ENCODE measurements at regions not wholly inside any gene's neighbourhood (a gene's known extent, or its start where the extent isn't known, plus 50 kb on each side); places are given as distances from the start of the nearest gene placed in this dataset.

DNA sequence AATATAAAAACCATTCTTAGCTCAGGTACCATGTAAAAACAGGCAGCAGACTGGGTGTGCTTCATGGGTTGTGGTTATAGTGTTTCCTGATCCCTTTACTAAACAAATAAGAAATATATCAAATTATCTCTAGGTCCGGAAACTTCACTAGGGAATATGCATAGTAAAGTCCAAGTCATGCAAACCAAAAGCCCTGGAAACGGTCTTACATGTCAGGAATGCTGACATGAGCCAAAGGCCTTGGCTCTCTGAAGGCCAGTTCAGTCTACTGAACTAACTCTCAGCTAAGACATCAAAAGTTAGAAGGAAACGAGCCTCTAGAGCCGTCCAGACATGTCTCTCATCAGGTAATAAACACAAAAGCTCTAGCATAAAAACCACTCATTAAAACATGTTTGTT is 778.9 kb upstream of the ZNF608 start:
- TF ChIP-seq TCF7 (IDR thresholded peaks at IDR 0.05; ENCODE audit: borderline replicate concordance) (no peak), STAT3 (IDR thresholded peaks at IDR 0.05; ENCODE audit: low read depth, low read length) (no peak), NR2C2 (IDR thresholded peaks at IDR 0.05; ENCODE audit: borderline replicate concordance, control insufficient read depth, insufficient read length, low read depth) (no peak), NFIC (IDR thresholded peaks at IDR 0.05; ENCODE audit: low read depth, low read length) (no peak), CHD2 (IDR thresholded peaks at IDR 0.05; ENCODE audit: borderline replicate concordance, low read depth, low read length) (no peak), KAT2A (conservative IDR thresholded peaks at IDR 0.05; ENCODE audit: control insufficient read depth, low read depth, low read length) (no peak), SIX5 (IDR thresholded peaks at IDR 0.05; ENCODE audit: low read depth, low read length, severe bottlenecking) (no peak)
- TF ChIP-seq, protein P1, sequence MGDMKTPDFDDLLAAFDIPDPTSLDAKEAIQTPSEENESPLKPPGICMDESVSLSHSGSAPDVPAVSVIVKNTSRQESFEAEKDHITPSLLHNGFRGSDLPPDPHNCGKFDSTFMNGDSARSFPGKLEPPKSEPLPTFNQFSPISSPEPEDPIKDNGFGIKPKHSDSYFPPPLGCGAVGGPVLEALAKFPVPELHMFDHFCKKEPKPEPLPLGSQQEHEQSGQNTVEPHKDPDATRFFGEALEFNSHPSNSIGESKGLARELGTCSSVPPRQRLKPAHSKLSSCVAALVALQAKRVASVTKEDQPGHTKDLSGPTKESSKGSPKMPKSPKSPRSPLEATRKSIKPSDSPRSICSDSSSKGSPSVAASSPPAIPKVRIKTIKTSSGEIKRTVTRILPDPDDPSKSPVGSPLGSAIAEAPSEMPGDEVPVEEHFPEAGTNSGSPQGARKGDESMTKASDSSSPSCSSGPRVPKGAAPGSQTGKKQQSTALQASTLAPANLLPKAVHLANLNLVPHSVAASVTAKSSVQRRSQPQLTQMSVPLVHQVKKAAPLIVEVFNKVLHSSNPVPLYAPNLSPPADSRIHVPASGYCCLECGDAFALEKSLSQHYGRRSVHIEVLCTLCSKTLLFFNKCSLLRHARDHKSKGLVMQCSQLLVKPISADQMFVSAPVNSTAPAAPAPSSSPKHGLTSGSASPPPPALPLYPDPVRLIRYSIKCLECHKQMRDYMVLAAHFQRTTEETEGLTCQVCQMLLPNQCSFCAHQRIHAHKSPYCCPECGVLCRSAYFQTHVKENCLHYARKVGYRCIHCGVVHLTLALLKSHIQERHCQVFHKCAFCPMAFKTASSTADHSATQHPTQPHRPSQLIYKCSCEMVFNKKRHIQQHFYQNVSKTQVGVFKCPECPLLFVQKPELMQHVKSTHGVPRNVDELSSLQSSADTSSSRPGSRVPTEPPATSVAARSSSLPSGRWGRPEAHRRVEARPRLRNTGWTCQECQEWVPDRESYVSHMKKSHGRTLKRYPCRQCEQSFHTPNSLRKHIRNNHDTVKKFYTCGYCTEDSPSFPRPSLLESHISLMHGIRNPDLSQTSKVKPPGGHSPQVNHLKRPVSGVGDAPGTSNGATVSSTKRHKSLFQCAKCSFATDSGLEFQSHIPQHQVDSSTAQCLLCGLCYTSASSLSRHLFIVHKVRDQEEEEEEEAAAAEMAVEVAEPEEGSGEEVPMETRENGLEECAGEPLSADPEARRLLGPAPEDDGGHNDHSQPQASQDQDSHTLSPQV (IDR thresholded peaks at IDR 0.05) = no peak
- TF ChIP-seq, protein P2, sequence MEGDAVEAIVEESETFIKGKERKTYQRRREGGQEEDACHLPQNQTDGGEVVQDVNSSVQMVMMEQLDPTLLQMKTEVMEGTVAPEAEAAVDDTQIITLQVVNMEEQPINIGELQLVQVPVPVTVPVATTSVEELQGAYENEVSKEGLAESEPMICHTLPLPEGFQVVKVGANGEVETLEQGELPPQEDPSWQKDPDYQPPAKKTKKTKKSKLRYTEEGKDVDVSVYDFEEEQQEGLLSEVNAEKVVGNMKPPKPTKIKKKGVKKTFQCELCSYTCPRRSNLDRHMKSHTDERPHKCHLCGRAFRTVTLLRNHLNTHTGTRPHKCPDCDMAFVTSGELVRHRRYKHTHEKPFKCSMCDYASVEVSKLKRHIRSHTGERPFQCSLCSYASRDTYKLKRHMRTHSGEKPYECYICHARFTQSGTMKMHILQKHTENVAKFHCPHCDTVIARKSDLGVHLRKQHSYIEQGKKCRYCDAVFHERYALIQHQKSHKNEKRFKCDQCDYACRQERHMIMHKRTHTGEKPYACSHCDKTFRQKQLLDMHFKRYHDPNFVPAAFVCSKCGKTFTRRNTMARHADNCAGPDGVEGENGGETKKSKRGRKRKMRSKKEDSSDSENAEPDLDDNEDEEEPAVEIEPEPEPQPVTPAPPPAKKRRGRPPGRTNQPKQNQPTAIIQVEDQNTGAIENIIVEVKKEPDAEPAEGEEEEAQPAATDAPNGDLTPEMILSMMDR (IDR thresholded peaks at IDR 0.05 in 2 of 3, conservative IDR thresholded peaks at IDR 0.05 in 1 of 3; ENCODE audit: control insufficient read depth in 2 of 3, extremely low read depth in 1 of 3, insufficient read depth in 1 of 3, low read depth in 3 of 3, low read length in 3 of 3) = no peak
- TF ChIP-seq, protein P3, sequence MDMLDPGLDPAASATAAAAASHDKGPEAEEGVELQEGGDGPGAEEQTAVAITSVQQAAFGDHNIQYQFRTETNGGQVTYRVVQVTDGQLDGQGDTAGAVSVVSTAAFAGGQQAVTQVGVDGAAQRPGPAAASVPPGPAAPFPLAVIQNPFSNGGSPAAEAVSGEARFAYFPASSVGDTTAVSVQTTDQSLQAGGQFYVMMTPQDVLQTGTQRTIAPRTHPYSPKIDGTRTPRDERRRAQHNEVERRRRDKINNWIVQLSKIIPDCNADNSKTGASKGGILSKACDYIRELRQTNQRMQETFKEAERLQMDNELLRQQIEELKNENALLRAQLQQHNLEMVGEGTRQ (IDR thresholded peaks at IDR 0.05; ENCODE audit: borderline replicate concordance, low read depth, low read length) = no peak
- TF ChIP-seq, protein P4, sequence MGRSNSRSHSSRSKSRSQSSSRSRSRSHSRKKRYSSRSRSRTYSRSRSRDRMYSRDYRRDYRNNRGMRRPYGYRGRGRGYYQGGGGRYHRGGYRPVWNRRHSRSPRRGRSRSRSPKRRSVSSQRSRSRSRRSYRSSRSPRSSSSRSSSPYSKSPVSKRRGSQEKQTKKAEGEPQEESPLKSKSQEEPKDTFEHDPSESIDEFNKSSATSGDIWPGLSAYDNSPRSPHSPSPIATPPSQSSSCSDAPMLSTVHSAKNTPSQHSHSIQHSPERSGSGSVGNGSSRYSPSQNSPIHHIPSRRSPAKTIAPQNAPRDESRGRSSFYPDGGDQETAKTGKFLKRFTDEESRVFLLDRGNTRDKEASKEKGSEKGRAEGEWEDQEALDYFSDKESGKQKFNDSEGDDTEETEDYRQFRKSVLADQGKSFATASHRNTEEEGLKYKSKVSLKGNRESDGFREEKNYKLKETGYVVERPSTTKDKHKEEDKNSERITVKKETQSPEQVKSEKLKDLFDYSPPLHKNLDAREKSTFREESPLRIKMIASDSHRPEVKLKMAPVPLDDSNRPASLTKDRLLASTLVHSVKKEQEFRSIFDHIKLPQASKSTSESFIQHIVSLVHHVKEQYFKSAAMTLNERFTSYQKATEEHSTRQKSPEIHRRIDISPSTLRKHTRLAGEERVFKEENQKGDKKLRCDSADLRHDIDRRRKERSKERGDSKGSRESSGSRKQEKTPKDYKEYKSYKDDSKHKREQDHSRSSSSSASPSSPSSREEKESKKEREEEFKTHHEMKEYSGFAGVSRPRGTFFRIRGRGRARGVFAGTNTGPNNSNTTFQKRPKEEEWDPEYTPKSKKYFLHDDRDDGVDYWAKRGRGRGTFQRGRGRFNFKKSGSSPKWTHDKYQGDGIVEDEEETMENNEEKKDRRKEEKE (IDR thresholded peaks at IDR 0.05) = no peak

Measured in GM12878 (cell line).